Esophagus squamous epithelium (tissue), 4 donors: ENCODE measurements at regions not wholly inside any gene's neighbourhood (a gene's known extent, or its start where the extent isn't known, plus 50 kb on each side); places are given as distances from the start of the nearest gene placed in this dataset.

Experiments used
- CTCF ChIP-seq, 6 experiments: fragments of 450-650 bp in 4 of 6; fragments of 200-600 bp in 2 of 6; sonication (generic) in 2 of 6; IDR thresholded peaks; one replicate each; pipeline ENCODE4 v1.5.1; 2016 to 2019; ENCODE audit warnings: antibody characterized with exemption in 6 of 6, mild to moderate bottlenecking in 4 of 6, moderate library complexity in 4 of 6
- POLR2A ChIP-seq, 4 donors: fragments of 450-650 bp; IDR thresholded peaks; one replicate each; pipeline ENCODE4 v1.6.1; 2017; ENCODE audit warnings: antibody characterized with exemption in 4 of 4, mild to moderate bottlenecking in 4 of 4, moderate library complexity in 3 of 4

- no peak for TF ChIP-seq CTCF (IDR thresholded peaks at IDR 0.05)
- no peak for TF ChIP-seq POLR2A (IDR thresholded peaks at IDR 0.05)
Observed at GRCh38 chr20:60485012-60485760, 527.0 kb downstream of the CDH26 start.
